ENCODE measurements at regions not wholly inside any gene's neighbourhood (a gene's known extent, or its start where the extent isn't known, plus 50 kb on each side); places are given as distances from the start of the nearest gene placed in this dataset.
"Not testable (repeated sequence)": the region's sequence is repeated elsewhere in the genome, so short reads cannot be mapped to it uniquely, and the experiment has no call there.

DNA sequence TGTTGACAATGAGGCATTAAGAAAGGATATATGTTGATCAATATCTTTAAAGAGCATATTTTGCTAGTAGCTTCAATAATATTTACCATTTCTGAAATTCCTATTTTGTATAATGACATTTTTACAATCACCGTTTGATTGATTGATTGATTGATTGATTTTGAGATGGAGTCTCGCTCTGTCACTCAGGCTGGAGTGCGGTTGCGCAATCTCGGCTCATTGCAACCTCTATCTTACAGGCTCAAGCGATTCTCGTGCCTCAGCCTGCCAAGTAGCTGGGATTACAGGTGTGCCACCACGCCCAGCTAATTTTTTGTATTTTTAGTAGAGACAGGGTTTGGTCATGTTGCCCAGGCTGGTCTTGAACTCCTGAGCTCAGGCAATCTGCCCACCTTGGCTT is 150.9 kb upstream of the TEX13D start:
- H3K4me1 ChIP-seq (ENCODE audit: insufficient read depth, low read length, severe bottlenecking); H3K9me2 ChIP-seq (ENCODE audit: low read depth, low read length); H3K36me3 ChIP-seq (ENCODE audit: insufficient read depth, low read length); H3K79me2 ChIP-seq (ENCODE audit: insufficient read depth, low read length); H3K27me3 ChIP-seq (ENCODE audit: insufficient read depth, low read length); H3K27ac ChIP-seq (ENCODE audit: low read depth, low read length, poor library complexity, severe bottlenecking); H3K4me2 ChIP-seq (ENCODE audit: low read length); H3K4me3 ChIP-seq (ENCODE audit: low read depth, low read length, poor library complexity, severe bottlenecking); H2AFZ ChIP-seq (ENCODE audit: low read length); H3K9me3 ChIP-seq (ENCODE audit: low read length); H4K20me1 ChIP-seq (ENCODE audit: insufficient read depth, low read length); H3F3A ChIP-seq (ENCODE audit: insufficient read depth, low read length); H3K9ac ChIP-seq (ENCODE audit: low read length): not testable (repeated sequence)

DNA sequence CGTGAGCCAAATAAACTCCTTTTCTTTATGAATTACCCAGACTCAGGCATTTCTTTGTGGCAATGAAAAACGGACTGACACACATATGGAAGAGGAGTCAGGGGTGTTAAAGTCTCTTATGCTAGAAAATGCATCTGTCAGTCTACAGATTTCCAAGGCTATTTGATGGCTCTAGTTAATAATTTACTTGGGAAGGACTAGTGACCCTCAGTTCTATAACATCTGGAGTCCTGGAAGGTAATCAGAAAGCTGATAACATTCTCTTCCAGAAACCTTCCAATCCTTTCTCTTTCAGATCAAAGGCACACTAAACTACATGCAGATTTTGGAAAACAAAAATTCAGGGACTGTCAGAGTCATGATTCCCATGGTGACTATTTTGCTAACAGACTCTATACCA is 142.0 kb upstream of the TEX13D start:
- H3F3A ChIP-seq (ENCODE audit: insufficient read depth, low read length) = no peaks in the 10 kb centered on the region
- H3K4me2 ChIP-seq (ENCODE audit: low read length) = no peak overlapping the region
- TF ChIP-seq CTCF (IDR thresholded peaks at IDR 0.05; ENCODE audit: low read length) = no peak
- no peak for TF ChIP-seq EZH2 (IDR thresholded peaks at IDR 0.05; ENCODE audit: borderline replicate concordance, low read length)
- no peaks in the 10 kb centered on the region for H3K79me2 ChIP-seq (ENCODE audit: insufficient read depth, low read length)
- no peaks in the 10 kb centered on the region for H3K9me3 ChIP-seq (ENCODE audit: low read length)
- H3K4me3 ChIP-seq (ENCODE audit: low read depth, low read length, poor library complexity, severe bottlenecking) = no peak overlapping the region
- no peaks in the 10 kb centered on the region for H3K27me3 ChIP-seq (ENCODE audit: insufficient read depth, low read length)
- H3K36me3 ChIP-seq (ENCODE audit: insufficient read depth, low read length) = no peaks in the 10 kb centered on the region
- H3K27ac ChIP-seq (ENCODE audit: low read depth, low read length, poor library complexity, severe bottlenecking) = no peak overlapping the region
- no peaks in the 10 kb centered on the region for H3K4me1 ChIP-seq (ENCODE audit: insufficient read depth, low read length, severe bottlenecking)
- no peaks in the 10 kb centered on the region for H3K9me2 ChIP-seq (ENCODE audit: low read depth, low read length)
- H4K20me1 ChIP-seq (ENCODE audit: insufficient read depth, low read length) = no peaks in the 10 kb centered on the region
- H2AFZ ChIP-seq (ENCODE audit: low read length) = no peak overlapping the region
- no peak overlapping the region for H3K9ac ChIP-seq (ENCODE audit: low read length)

GRCh38 chrX:124194199-124194598 is 138.3 kb upstream of the TEX13D start:
- no peak overlapping the region for H3K9ac ChIP-seq (ENCODE audit: low read length)
- no peaks in the 10 kb centered on the region for H3K9me3 ChIP-seq (ENCODE audit: low read length)
- no peaks in the 10 kb centered on the region for H3K36me3 ChIP-seq (ENCODE audit: insufficient read depth, low read length)
- no peak for TF ChIP-seq CTCF (IDR thresholded peaks at IDR 0.05; ENCODE audit: low read length)
- no peak for TF ChIP-seq EZH2 (IDR thresholded peaks at IDR 0.05; ENCODE audit: borderline replicate concordance, low read length)
- no peaks in the 10 kb centered on the region for H3K9me2 ChIP-seq (ENCODE audit: low read depth, low read length)
- no peaks in the 10 kb centered on the region for H3K79me2 ChIP-seq (ENCODE audit: insufficient read depth, low read length)
- H3K27ac ChIP-seq (ENCODE audit: low read depth, low read length, poor library complexity, severe bottlenecking) = no peak overlapping the region
- H3K4me2 ChIP-seq (ENCODE audit: low read length) = no peak overlapping the region
- H3K4me3 ChIP-seq (ENCODE audit: low read depth, low read length, poor library complexity, severe bottlenecking) = no peak overlapping the region
- no peaks in the 10 kb centered on the region for H3K27me3 ChIP-seq (ENCODE audit: insufficient read depth, low read length)
- no peaks in the 10 kb centered on the region for H4K20me1 ChIP-seq (ENCODE audit: insufficient read depth, low read length)
- H3F3A ChIP-seq (ENCODE audit: insufficient read depth, low read length) = no peaks in the 10 kb centered on the region
- H3K4me1 ChIP-seq (ENCODE audit: insufficient read depth, low read length, severe bottlenecking) = no peaks in the 10 kb centered on the region
- H2AFZ ChIP-seq (ENCODE audit: low read length) = no peak overlapping the region

DNA sequence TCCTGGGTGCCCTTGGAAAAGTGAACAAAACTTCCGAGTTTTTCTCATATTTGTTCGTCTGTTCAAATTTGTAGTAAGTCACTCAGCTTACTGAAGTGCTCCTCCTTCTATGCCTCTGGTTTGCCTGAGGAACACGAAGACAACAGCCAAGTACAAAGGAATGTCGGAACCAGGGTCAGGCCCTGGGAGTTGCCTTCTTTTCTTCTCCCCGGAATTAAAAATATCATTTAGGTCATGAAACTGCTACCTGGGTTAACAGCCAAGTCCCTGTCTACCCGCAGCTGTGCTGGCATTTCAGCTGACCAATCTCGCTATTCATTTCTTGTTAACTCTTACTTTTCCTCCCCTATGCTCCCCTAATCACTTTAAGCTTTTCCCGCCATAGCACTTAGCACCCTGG is 137.6 kb upstream of the TEX13D start:
- Histone ChIP-seq H3K9ac (ENCODE audit: low read length) (no peak overlapping the region), H3K79me2 (ENCODE audit: insufficient read depth, low read length) (no peaks in the 10 kb centered on the region), H3K36me3 (ENCODE audit: insufficient read depth, low read length) (no peaks in the 10 kb centered on the region), H3K9me2 (ENCODE audit: low read depth, low read length) (no peaks in the 10 kb centered on the region), H3K27me3 (ENCODE audit: insufficient read depth, low read length) (no peaks in the 10 kb centered on the region), H3K4me3 (ENCODE audit: low read depth, low read length, poor library complexity, severe bottlenecking) (no peak overlapping the region), H4K20me1 (ENCODE audit: insufficient read depth, low read length) (no peaks in the 10 kb centered on the region), H3K4me1 (ENCODE audit: insufficient read depth, low read length, severe bottlenecking) (no peaks in the 10 kb centered on the region), H3F3A (ENCODE audit: insufficient read depth, low read length) (no peaks in the 10 kb centered on the region), H3K27ac (ENCODE audit: low read depth, low read length, poor library complexity, severe bottlenecking) (no peak overlapping the region), H2AFZ (ENCODE audit: low read length) (no peak overlapping the region), H3K9me3 (ENCODE audit: low read length) (no peaks in the 10 kb centered on the region), H3K4me2 (ENCODE audit: low read length) (no peak overlapping the region)
- TF ChIP-seq EZH2 (IDR thresholded peaks at IDR 0.05; ENCODE audit: borderline replicate concordance, low read length) (no peak), CTCF (IDR thresholded peaks at IDR 0.05; ENCODE audit: low read length) (no peak)
